ENCODE measurements at regions not wholly inside any gene's neighbourhood (a gene's known extent, or its start where the extent isn't known, plus 50 kb on each side); places are given as distances from the start of the nearest gene placed in this dataset.

GRCh38 chr3:46146548-46146947, 61.6 kb downstream of the CCR1 start:
- DNase-seq, result no peak

GRCh38 chr3:46146021-46146420, 62.1 kb downstream of the CCR1 start:
- no peak for DNase-seq

- no peak for DNase-seq
These were observed 63.0 kb downstream of the CCR1 start for GRCh38 chr3:46145147-46145546.

- no peak for DNase-seq
These were observed 64.1 kb downstream of the CCR1 start for GRCh38 chr3:46143951-46144473.

GRCh38 chr3:46141813-46142212, 66.3 kb downstream of the CCR1 start:
- no peak for DNase-seq

GRCh38 chr3:46138581-46138980, 69.5 kb downstream of the CCR1 start:
- DNase-seq, result no peak

GRCh38 chr3:46135475-46135874, 72.6 kb downstream of the CCR1 start:
- no peak for DNase-seq

- DNase-seq, result no peak
These were observed 74.8 kb downstream of the CCR1 start for GRCh38 chr3:46133285-46133684.

- no peak for DNase-seq
These were observed 75.5 kb downstream of the CCR1 start for GRCh38 chr3:46132565-46132964.

GRCh38 chr3:46131884-46132450, 76.1 kb downstream of the CCR1 start:
- DNase-seq, result no peak

GRCh38 chr3:46130631-46131310, 77.3 kb downstream of the CCR1 start:
- DNase-seq, result no peak

GRCh38 chr3:46129588-46130272, 78.4 kb downstream of the CCR1 start:
- DNase-seq, result no peak

- no peak for DNase-seq
These were observed 80.6 kb downstream of the CCR1 start for GRCh38 chr3:46127503-46127902.

GRCh38 chr3:46124216-46125177, 83.6 kb downstream of the CCR1 start:
- no peak for DNase-seq

- DNase-seq, result no peak
These were observed 84.5 kb downstream of the CCR1 start for GRCh38 chr3:46123646-46124045.

GRCh38 chr3:46122091-46122490, 86.0 kb downstream of the CCR1 start:
- DNase-seq, result no peak

- no peak for DNase-seq
These were observed 87.1 kb downstream of the CCR1 start for GRCh38 chr3:46120983-46121382.

GRCh38 chr3:46119709-46120498, 88.2 kb downstream of the CCR1 start:
- no peak for DNase-seq

- DNase-seq, result no peak
These were observed 88.9 kb downstream of the CCR1 start for GRCh38 chr3:46119253-46119652.

GRCh38 chr3:46116996-46117395, 89.7 kb upstream of the XCR1 start:
- no peak for DNase-seq

GRCh38 chr3:46114323-46114988, 87.2 kb upstream of the XCR1 start:
- no peak for DNase-seq

- no peak for DNase-seq
These were observed 86.3 kb upstream of the XCR1 start for GRCh38 chr3:46113608-46114007.
